Stimulated activated CD4-positive, alpha-beta T cell treated with anti-CD3 and anti-CD28 coated beads, Interleukin-15, amount 100 ng/mL, for 48 hours (primary cell): ENCODE measurements at regions not wholly inside any gene's neighbourhood (a gene's known extent, or its start where the extent isn't known, plus 50 kb on each side); places are given as distances from the start of the nearest gene placed in this dataset.
"Not testable (repeated sequence)": the region's sequence is repeated elsewhere in the genome, so short reads cannot be mapped to it uniquely, and the experiment has no call there.

ENCODE experiments used
- DNase-seq, 2 donors: peaks; one replicate each; pipeline ENCODE4 v3.0.0-alpha.2; 2020; ENCODE audit warnings: low read depth in 2 of 2

DNA sequence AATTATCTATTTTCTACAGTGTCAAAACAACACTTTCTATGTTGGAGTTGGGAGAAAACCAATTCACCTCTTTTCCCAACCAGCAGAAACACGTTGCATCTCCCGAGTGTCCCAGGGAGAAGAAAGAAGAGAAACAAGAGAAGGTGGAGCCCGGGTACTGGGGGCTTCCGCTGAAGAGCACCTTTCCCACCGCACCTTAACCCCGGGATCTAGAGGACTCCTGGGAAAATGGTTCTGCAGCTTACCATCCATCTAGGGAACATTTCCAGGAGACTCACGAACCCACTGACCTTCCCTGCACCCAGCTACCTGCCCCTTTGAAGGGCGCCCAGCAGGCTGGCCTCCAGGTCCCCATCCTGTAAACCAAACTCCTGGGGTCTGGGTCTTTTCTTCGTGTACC, 346.8 kb downstream of the TCERG1L start:
- DNase-seq = no peak

DNA sequence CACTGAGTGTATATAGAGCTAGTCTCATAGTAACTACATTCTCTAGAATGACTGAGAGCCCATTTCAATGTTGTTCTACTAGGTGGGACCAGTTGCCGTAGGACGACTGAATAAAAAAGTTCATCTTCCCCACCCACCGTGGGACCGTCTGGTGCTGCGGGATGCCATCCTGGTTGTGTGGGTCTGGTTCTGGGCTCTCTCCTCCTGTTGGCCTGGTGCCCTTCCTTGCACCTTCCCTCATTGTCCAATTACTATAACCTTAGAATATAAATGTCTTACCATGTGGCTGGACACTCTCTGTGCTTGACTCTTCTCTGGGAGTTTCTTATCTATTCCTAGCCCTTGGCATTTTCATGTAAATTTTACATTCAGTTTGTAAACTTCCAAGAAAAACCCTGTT, 344.4 kb downstream of the TCERG1L start:
- no peak for DNase-seq

DNA sequence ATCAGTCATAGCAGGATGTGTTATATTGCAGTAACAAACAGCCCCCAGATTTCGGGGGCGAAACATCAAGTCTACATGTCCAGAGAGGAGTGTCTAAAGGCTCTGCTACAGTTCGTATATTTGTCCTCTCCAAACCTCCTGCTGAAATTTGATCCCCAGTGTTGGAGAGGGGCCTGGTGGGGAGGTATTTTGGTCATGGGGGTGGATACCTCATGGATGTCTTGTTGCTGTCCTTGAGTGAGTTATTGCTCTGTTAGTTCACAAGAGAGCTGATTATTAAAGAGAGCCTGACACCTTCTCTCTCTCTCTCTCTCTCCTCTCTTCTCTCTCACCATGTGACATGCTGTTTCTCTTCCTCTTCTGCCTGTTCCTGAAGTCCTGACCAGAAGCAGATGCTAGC, 343.7 kb downstream of the TCERG1L start:
- DNase-seq = no peak

DNA sequence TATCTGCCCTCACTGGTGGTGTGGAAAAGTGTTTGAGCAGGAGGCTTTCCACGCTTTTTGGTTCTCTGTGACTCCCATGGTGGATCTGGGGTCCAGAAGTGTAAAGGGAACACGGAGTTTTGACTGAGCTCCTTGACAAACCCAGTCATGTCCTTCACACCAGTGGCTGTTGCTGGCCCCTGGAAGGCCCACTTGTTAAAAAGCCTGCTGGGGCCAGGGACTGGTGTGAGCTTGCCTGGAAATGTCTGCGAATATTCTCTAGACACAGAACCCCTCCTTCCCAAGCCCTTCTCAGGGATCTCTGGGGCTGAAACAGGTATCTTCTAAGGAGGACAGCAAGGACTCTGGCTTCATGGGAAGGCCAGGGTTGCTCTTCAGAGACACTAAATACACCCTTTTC, 343.0 kb downstream of the TCERG1L start:
- DNase-seq = no peak

DNA sequence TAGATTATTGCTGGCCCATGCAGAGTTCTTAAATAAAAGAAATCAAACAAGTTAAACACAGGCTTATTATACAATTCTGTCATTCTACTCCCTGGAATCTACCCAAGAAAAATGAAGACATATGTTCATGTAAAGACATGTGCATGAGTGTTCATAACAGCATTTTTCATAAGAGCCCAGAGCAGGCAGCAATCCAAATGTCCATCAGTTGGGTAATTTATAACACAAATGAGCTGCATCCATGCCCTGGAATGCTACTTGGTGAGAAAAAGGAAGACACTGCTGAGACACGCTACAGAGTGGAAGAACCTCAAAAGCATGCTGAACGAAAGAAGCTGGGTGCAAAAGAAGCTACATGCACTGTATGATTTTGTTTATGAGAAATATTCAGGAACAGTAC, 342.6 kb downstream of the TCERG1L start:
- no peak for DNase-seq

DNA sequence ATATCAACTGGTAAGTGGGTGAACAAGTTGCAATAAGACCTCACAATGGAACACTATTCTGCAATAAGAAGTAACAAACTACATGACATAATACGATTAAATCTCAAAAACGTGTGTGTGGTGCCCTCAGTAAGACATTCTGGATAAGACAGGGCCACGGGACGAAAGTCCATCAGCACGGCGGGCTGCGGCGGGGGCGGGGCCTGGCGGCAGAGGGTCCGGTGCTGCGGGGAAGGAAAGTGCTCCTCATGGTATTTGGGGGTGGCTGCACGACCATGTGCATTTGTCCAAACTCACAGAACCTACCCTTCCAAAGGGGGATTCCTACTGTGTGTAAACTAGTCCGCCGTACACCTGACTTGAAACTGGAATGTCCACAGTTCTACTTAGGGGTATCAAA, 341.8 kb downstream of the TCERG1L start:
- DNase-seq = no peak

DNA sequence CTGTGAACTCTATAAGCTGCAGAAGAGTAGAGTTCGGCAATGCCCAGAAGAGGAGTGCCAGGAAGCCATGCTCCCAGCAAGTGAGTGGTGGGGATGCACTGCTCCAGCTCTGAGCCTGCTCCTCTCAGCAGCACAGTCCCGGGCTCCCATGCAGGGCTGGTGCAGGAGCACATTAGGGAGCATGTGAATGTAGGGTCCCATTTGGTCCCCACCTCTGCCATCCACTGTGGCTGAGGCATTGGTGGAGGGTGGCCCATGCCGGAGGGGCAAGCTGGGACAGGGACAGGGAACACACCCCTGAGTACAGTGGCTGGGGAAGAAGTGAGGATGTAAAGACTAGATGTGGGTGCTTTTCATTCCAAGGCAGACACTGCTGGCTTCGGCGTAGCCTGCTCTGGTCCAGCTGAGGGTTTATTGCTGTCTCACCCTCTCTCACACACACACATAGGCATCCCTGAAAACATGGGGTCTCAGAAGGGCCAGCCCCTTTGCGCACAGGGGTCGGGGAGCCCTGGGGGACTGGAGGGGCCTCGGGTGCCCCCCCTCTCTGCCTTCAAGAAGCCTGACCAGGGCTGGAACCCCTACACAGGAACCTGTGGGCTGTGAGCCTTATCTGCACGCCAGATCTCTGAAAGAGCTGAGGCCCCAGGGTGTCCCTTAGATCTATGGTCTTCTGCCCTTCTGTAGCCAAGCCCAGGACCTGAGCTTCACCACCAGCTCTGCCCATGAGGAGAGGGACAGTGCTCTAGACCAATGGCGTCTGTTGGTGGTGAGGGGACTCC, 341.0 kb downstream of the TCERG1L start:
- DNase-seq = no peak

DNA sequence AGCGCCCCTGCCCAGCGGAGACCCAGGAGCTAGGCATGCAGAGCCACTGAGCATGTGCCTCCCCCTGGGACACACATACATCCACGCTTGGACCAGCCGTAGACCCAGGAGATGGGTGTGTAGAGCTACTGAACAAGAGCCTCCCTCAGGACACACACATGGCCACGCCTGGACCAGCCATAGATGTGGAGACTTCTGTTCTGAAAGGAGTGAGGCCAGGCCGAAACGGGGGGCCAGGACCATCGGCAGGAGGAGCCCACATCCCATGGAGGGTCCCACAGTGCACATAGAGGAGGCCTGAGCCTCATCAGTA, 340.4 kb downstream of the TCERG1L start:
- DNase-seq = no peak

DNA sequence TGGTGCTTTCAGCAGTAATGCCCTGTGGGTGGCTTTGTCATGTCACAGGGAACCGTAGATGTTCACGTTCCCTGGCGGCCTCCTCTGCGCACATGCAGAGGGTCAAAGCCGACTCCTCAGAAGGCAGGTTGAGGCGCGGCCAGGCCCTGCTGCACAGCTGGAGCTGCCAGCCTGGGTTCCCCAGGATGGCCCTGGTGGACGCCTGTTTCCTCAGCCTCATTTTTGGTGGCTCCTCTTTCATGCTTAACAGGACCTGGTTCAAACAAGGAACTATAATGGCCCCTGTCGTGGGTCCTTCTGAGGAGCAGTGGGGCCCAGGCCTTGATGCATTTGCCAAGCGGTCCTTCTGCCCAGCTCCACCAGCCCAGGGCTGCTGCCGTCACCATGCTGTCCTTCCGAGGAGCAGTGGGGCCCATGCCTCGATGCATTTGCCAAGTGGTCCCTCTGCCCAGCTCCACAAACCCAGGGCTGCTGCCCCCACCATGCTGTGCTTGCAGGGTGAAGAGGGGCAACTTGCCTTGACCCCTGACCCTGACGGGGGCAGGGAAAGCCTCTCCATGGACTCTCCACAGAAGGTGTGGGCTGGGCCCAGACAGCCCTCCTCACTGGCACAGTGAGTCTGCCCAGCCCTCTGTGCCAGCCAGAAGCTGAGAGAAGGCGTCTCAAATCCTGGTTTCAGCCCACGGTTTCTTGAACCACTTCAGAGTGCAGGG, 338.2 kb downstream of the TCERG1L start:
- DNase-seq = no peak

DNA sequence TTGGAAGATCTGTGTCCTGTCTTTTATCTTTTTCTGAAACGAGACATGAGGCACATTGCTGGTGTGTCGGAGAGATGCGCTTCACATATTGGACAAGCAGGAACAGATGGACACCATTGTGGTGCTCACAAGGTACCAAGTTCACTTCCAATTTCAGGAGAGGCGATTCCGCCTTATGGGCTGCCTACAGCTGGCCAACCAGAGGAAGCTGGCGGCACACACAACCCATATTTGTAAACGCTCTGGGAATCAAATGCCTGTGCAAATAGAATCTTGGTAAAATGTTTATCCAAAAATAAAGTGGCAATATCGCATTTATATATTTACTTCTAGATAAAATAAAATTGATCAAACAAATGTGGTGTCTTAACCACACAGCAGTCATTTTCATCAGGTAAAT, 337.4 kb downstream of the TCERG1L start:
- no peak for DNase-seq

DNA sequence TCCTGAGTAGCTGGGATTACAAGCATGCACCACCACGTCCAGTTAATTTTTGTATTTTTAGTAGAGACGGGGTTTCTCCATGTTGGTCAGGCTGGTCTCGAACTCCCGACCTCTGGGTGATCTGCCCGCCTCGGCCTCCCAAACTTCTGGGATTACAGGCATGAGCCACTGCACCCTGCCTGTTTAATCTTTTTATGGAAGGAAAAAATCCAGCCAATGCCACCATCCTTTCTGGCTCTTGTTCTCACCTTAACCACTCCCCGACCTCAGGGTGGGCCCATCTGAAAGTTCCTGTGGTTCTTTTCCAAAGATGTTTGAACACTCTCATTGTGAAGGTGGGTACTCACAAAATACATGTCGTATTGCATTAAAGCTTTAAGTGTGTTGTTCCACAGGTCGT, 336.2 kb downstream of the TCERG1L start:
- DNase-seq = not testable (repeated sequence)

DNA sequence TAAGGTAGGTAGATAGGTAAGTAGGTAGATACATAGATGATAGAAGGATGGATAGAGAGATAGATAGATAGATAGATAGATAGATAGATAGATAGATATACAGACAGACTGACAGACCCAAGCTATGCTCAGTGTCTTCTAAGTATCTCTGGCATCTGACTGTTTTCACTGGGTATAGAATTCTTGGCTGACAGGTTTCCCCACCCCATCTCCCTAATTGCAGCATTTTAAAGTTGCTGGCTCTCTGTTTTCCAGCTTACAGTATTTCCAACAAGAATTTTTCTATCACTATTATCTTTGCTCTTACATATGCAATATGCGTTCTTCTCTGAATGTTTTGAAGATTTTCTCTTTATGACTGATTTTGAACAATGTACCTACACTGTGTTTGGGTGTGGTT, 328.7 kb downstream of the TCERG1L start:
- no peak for DNase-seq

DNA sequence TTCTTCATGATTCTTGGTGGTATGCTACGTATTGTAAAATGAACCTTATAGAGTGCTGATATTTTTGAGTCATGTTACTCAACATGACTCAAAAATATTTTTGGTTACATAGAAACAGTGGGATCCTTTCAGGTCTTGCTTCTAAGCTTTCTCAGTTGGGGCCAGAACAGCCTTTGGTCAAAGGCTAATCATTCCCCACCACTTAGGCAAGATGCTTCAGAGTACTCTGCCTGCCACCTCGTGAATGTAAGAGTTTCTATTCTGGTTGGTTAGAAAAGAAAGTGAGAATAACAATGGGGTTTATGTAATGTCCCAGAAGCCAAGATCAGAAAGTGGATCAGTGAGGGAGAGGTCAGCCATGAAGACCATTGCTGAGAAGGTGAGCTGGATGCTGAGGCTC, 327.8 kb downstream of the TCERG1L start:
- no peak for DNase-seq

DNA sequence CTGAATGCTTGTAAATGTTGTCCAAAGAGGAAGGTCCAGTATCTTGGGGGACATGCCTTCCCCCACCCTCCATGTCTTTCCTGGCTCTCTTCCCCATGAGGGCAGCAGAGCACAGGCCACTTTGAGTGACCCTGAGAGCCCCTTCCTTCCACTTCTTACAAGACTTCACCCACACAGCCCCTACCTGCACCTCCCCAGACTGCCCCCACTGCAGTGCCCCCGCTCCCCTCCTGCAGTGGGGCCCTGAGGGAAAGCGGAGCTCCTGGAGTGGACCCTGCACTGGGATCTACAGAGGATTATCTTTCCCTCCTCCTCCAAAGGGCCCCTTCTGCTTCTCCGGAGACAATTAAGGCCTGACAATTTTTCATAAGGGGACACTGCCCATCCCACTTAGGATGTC, 326.8 kb downstream of the TCERG1L start:
- no peak for DNase-seq

DNA sequence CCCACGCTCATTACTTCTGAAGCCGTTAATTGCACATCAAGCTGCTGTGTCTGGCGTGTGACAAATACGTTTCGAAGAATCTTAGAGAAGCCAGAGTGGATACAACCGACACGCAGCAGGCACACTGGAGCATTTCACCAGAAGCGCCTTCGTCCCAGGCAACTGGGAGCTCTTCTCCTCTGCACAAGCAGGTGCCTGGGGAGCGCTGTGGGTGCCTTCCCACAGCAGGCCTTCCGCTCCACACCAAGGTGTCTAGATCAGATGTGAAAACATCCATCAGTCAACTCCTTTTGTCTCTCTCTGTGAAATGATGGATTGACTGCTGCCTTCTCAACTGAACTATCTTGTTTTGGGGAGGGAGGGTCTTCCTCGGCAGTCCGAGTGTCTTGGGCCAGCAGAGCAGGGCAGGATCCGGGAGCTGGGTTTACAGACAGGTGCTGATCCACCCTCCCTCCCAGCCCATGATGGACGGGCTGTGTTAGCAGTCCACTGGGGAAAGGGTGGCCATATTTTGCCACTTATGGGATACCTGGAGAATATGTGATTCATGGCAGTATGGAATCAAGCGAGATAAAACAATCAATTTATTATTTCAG, 326.3 kb downstream of the TCERG1L start:
- DNase-seq = no peak

DNA sequence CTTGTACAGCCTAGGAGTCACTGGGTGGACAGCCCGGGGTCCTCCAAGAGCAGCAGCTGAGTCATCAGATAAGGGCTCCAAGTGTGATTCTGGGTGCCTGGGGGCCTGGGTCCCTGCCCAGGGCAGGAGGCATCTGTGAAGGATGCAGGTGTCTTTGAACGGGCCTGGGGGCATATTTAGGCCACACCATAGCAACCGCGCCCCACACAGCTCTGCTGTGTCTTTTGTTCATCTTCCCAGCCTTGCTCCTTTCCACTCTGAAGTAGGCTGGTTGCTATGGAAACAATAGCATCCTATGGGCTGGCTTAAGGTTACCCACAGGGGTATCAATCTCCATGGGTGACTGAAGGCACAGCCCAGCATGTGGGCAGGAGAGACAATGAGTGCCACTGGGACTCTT, 324.7 kb downstream of the TCERG1L start:
- no peak for DNase-seq

DNA sequence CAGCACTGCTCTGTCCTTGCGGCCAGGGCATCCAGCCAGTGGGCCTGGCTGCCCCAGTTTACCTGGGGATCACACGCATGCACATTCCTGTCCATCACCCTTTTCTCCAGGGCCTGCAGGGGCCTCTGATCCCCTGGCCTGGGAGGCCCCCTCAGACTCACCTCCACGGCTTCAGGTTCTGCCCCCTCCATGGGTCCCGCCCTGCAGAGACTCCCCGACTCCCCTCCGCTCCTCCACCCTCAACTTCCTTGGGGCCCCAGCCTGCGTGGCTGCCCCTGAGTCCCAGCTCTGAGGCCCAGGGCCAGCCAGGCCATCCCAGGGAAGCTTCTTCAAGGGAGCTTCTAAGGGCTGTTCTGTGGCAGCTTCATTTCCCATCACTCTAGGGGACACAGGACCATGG, 324.1 kb downstream of the TCERG1L start:
- DNase-seq = no peak

DNA sequence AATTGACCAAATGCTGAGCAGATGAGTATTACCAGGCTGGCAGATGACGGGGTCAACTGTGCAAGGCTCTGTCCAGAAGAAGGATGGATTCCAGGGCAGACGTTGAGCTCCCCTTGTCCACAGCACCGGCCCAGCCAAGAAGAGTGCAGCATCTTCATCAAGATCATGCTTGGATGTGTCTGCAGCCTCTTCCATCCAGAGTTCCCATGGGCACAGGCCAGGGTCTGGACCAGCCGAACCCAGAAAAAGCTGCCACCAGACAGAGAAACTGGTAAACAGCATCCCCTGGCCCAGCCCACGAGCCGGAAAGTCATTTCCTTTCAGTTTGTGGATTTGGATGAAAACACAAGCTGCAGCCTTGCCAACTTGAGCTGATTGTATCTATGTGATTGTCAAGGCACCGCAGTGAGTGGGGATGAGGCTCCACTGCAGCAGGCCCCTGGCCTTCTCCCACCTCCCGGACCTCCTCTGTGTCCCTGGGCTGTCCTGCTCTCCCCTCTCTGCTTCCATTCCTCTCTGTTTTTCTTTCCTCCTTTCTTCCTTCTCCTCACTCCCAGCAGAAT, 321.8 kb downstream of the TCERG1L start:
- DNase-seq = no peak

DNA sequence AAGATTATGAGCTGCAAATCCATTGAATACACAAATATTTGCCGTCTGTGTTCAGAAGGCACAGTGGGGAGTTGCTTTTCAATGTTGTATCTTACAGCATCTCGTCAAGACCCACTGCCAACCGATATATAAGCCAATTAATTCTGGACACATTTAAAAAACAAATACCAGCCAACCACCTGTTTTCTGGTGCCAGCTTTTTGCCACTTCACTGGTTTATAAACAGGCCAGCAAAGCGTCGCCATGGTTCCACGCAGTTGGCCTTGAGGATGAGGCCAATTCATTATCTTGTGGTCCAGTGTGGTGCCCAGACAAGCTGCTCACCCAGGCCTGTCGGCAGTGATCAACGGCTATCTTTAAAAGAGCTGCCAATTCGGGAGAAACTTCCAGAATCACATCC, 321.0 kb downstream of the TCERG1L start:
- no peak for DNase-seq

DNA sequence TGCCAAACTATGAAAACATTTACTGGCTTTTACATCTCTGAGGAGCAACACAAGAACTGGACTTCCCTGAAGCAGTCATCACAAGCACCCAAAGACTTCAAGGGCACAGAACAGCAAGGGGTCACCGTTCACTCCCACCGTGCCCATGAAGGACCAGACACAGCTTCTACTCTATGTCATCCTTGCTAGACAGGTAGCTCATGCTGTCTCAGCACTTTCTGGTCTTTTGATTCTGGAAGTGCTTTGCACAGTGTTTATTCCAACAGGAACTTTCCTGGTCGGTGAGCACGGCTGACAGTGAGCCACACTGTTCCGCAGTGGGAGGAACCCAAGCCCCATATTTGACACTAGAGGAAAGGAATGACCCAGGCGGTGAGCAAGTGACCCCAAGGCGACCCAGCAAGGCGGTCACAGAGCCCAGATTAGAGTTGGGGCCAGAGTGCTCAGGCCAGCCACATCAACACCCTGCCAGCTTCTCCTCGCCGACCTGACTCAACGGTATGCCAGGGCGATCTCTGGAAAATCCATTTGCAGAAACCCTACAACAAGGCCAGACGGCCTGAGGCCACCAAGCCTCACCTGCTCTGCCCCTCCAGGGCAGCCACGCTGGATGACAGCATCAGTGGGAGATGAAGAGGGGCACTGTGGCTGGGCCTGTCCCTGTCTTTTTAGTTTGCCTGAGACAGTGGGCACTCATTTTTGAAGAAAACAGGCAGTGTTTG, 318.6 kb downstream of the TCERG1L start:
- DNase-seq = no peak

DNA sequence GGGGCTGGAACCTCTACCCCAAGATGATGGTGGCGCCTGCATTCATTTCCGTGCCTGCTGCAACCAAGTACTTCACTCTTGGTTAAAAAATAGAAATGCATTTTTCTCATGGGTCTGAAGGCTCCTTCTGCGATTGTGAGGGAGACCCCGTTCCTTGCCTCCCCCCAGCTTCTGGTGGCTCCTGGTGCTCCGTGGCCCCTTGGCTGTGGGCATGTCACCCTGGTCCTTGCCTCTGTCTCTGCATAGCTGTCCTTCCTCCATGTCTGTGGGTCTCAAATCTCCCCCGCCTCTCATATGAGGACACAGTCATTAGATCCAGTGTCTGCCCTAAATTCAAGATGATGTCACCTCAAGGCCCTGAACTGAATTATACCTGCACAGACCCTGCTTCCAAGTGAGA, 317.9 kb downstream of the TCERG1L start:
- no peak for DNase-seq

DNA sequence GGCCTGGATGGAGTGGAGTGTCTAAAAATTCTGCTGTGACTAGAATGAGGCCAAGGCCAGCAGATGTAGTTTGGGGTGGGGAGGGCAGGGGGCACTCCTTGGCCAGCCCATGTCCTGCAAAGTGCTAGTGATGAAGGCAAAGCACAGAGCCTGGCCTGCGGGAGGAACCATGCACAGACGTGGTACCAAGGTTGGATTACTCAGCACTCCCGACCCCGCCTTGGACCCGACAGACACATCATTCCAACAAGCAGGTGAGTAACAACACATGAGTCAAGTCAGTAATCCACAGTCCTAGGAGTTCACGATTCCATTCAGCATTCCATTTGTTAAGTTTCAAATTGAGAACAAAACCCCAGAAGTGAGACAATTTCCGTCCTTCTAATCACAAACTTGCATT, 317.3 kb downstream of the TCERG1L start:
- DNase-seq = no peak
